ENCODE measurements at regions not wholly inside any gene's neighbourhood (a gene's known extent, or its start where the extent isn't known, plus 50 kb on each side); places are given as distances from the start of the nearest gene placed in this dataset.

DNA sequence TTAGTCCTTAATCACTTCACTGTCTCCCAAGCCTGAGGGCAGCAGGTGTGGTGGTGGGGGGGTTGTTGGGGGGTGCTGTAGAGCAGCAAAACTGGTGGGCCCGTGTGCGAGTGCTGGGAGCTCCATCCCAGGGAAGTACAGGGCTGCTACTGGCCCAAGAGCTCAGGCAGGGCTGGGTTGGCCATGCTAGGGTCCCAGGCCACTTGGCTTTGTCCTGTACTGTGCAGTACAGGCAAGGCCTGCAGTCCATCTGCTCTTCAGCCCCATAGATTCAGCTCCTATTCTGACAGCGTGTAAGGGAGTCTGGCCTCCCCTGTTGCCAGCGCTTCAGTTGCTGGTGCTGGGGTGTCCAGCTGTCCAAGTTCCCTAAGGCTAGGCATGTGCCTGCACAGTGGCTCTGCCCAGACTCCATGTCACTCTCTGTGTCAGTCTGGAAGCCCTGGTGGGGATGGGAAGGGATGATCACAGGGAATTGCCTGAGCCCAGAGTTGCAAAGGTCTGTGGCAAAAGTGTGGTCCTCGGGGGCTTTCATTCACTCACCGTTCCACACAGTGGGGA is 1261.7 kb downstream of the EFNB2 start:
- DNase-seq (ENCODE audit: low read depth in 2 of 3, low spot score in 2 of 3) = no peak

DNA sequence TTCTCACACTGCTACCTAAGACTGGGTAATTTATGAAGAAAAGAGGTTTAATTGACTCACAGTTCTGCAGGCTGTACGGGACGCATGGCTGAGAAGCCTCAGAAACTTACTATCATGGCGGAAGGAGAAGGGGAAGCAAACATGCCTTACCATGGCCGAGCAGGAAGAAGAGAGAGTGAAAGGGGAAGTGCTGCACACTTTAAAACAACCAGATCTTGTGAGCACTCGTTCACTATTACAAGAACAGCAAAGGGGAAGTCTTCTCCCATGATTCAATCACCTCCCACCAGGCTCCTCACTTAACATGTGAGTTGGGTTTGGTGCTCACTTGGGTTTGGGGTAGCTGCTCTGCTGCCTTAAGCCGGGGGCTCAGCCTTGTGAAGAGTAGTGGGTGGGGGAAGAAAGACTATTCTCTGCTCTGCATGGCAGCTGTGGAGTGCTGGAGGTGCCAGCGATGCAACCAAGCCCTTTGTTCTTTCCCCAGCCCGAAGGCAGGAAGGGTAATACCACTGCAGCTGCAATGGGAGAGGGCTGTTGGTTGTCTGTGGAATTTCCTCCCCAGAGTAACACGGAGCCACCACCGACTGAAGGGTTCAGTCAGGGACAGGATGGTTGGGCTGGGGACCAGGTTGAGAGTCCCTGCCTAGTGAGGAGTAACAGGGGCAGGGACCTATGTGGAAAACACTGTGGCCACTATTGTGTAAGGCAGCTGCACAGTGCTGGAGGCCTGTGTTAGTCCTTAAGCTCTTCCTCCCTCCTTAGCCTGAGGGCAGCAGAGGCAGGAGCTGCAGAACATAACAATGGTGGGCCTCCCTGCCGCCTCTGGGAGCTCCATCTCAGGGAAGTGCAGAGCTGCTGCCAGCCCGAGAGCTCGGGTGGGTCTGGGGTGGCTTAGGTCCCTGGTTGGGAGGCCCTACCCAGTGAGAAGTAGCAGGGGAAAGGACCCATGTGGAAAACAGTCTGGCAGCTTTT is 1262.5 kb downstream of the EFNB2 start:
- DNase-seq (ENCODE audit: low read depth in 2 of 3, low spot score in 2 of 3) = no peak

DNA sequence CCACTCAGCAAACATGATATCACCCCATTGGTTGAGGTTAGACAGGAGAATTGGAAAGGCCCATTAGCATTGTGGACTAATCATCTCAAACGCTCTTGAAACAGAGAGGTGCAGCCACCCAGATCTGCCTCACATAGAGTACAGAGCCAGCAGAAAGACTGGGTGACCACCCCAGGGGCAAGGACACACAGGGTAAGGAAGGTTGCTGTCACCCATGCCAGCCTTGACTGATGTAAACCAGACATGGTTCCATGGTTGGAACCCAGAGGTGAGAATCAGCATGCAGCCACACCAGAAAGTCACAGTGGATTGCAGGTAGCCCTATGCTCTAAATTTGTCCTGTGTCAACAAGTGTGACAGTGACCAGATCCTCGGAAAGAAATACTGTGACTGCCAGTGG is 1268.8 kb downstream of the EFNB2 start:
- no peak for DNase-seq (ENCODE audit: low read depth in 2 of 3, low spot score in 2 of 3)

DNA sequence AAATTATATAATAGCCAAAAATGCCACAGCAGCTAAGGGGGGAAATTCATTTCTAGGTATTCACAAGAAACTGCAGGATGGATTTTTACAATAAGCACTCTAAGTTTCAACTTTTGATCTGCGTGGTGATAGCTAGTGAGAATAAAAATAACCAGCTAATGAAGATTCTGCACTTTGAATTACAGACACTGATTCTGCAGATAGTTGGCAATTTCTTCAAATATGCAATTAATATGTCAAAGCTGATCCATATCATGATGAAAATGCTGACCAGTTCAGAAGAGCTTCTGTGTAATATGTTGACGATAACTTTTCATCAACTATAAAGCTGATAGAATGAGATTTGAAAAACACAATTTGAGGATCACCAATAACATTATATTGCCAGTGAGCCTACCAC is 1272.9 kb downstream of the EFNB2 start:
- DNase-seq (ENCODE audit: low read depth in 2 of 3, low spot score in 2 of 3) = no peak

DNA sequence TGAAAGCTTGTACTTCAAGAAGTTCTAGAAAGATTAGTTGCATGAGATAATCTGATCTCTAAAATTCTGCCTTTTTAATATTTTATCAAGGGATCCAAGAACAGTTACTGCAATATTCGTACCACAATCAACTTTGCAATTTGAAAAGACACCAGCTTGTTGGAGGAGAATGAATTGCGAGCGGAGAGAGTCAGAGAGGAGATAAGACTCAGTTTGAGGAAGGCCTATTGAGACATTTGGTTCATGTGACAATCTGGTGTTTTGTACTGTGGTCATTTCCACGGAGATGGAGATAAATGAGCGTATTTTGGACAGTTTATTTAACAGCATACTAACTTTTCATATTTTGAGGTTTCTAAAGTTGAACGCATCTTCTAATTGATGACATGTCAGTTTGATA is 1276.0 kb downstream of the EFNB2 start:
- no peak for DNase-seq (ENCODE audit: low read depth in 2 of 3, low spot score in 2 of 3)

DNA sequence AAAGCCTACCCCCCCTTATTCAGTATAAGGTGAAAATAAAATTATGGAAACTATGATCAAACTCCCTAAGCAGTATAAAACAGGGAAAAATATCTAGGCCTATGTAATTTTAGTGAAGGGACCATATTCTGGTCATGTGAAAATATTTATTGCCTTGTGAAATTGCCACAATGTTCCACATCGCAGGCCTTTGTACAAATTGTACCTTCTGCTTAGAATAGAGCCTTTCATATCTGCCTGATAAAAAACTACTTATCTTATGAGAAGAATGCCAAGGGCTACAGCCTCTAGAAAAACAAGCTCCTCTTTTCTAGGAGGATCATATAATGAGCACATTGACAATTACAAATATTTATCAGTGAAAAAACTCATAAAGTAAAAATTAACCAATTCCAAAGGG is 1280.0 kb downstream of the EFNB2 start:
- DNase-seq (ENCODE audit: low read depth in 2 of 3, low spot score in 2 of 3) = no peak

DNA sequence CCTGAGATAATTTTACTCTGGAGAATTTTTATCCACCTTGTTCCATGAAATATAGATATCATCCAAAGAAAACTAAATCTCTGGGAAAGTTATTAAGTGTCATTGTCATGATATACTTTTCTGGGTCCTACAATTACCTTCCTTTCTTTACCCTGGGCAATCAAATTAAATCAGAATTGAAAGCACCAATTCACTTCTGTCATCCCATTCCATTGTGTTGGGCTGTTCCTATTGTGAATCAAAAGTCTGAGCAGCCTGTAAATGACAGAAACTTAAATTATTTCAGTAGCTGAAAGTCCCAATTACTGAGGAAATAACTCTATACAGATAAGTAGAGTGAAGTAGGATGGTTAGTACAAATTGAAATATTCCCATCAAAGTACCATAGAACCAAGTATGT is 1284.2 kb downstream of the EFNB2 start:
- no peak for DNase-seq (ENCODE audit: low read depth in 2 of 3, low spot score in 2 of 3)

DNA sequence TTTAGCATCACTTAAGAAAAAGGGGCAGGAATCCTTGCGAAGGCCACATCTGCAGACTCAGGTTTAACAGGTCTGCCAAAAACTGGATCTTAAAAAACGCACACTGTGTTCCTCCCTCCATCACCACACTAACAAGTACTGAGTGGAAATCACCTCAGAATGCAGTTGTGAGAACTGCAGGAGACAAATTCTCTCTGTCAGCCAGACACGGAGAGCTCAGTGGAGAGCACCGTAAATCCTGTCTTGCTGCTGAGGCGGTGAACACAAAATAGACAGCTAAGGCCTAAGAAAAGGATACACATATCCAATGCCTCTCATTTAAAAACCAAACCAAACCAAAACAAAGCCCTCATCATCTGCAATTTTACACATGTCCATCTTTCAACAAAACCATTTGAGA is 1287.6 kb downstream of the EFNB2 start:
- no peak for DNase-seq (ENCODE audit: low read depth in 2 of 3, low spot score in 2 of 3)

DNA sequence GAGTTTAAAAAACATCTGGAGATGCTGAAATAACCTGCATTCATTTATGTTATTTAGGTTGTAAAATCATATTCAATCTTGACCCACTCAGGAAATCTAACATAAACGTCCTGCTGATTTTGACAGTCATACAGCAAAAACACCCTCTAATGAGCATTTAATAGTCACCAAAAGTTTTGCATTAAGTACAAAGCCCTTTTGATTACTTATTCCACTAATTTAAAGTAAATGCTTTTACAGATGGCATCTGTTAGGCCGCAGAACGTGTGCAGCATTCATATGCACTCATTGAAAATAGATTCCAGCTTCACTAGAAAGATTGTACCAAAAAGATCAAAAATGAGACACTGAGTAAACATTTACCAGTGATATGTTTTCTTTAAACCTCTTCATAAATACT is 1295.1 kb downstream of the EFNB2 start:
- DNase-seq (ENCODE audit: low read depth in 2 of 3, low spot score in 2 of 3) = no peak

DNA sequence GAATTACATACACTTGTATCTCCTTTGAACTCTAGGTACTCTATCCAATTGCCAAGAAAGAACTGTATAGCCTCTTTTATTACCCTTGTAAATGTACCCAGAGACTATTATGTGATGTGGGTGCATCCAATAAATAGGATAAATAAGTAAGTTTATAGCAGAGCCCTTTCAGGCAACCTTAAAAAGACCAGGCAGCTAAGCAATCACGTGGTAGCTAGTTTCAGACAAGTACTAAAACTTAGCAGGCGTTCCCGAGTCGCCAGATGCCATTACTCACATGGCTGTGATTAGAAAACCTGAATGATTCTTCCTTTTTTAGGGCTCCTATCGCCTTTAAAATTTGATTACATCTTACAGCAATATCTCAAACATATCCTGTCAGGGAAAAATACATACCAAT is 1303.0 kb downstream of the EFNB2 start:
- no peak for DNase-seq (ENCODE audit: low read depth in 2 of 3, low spot score in 2 of 3)

DNA sequence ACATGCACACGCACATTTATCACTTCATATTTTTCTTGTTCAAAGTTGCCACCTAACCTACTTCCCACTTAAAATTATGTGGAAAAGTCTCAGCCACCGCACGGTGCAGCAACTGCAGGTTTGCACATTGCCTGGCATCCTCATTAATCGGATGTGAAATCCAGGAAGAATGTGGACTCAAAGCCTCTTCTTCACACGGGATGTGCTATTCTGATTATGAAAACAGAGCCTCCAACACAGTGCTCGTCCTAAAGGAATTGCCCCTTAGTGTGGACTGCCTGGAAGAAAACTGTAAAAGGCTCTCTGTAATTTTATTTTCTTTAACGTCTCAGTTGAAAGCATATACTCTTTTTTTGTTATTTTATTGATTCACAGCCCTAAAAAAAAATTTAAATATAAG is 1303.5 kb downstream of the EFNB2 start:
- no peak for DNase-seq (ENCODE audit: low read depth in 2 of 3, low spot score in 2 of 3)

DNA sequence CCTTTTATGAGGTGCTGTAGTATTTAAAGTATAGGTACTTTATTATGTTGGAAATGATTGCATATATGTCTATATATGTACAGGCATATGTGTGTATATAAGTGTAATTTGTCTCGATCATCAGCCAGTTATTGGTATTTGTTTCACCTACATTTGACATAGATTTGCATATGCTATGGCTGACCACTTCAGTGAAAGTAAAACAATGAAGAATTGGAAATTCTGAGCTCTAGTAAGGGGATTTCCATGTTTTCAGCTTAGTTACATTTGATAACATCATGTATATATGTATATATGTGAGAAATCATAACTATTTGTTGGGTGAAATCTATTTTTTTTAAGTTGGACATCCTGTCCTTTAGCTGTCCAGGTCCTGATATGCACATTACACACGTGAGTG is 1303.9 kb downstream of the EFNB2 start:
- no peak for DNase-seq (ENCODE audit: low read depth in 2 of 3, low spot score in 2 of 3)

DNA sequence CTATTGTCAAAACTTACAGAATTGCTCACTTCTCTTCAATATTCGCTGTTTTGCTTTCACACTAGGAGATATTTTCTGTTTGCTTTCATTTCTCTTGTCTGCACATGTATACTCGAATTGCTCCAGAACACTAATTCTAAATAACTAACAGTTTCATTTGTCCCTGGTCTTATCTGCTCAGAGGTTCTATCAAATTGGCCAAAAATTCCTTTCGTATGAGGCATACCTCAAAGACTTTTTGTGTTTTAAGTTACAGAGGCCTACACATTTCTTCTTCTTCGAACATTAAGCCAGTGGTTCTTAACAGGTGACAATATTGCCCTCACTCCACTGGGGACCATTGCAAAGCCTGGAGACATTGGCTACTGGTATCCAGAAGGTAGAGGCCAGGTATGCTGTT is 1314.6 kb downstream of the EFNB2 start:
- DNase-seq (ENCODE audit: low read depth in 2 of 3, low spot score in 2 of 3) = no peak

DNA sequence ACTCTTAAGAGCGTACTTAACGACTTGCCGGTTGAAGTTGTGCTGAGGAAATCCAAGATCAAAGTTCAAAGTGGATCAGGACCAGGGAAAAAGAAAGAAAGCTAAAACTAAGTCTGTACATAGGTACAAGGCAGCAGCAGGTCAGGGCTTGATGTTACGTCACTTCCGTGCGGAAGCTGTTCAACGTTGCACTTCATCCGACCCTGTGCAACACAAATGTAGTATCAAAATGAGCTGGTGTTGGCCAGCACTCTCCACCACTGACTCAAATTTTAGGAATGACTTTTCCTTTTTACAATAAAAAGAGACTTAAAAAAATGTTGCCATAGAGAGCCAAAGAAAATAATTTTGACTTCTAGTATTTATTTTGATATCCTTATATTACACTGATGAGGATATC is 1315.4 kb downstream of the EFNB2 start:
- DNase-seq (ENCODE audit: low read depth in 2 of 3, low spot score in 2 of 3) = no peak

DNA sequence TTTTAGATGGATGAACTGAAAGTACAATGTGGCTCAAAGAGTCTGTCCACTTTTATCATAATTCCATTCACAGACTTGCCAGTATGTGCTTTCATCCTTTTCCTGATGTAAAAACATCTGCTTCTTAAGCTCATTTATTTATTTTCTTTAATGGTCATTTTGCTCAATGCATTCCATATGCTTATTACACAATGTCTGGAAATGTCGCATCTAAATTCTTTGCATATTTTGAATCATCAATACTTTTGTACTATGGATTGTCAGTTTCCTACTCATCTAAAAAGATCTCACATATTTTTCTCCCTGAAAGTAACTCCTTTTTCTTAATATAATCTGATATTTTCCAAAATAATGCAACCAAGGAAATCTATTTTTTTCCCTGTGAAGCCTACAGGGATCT is 1315.8 kb downstream of the EFNB2 start:
- no peak for DNase-seq (ENCODE audit: low read depth in 2 of 3, low spot score in 2 of 3)

DNA sequence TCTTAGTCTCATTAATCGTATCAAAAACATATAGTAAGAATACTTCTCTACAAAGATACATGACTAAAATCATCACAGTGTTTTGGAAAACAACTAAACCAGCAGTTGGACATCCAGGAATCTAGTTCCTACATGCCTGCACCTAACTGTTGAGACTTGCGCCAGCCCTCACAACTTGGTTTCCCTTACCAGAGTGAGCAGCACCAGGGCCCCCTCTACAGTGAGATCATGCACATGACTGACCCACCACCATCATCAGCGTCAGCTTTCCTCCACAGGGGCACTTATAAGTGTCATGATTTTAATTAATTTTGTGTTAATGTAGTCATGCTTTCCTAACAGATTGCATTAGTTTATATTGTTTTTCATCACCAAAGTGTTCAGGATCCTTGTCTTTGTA is 1322.0 kb downstream of the EFNB2 start:
- no peak for DNase-seq (ENCODE audit: low read depth in 2 of 3, low spot score in 2 of 3)

DNA sequence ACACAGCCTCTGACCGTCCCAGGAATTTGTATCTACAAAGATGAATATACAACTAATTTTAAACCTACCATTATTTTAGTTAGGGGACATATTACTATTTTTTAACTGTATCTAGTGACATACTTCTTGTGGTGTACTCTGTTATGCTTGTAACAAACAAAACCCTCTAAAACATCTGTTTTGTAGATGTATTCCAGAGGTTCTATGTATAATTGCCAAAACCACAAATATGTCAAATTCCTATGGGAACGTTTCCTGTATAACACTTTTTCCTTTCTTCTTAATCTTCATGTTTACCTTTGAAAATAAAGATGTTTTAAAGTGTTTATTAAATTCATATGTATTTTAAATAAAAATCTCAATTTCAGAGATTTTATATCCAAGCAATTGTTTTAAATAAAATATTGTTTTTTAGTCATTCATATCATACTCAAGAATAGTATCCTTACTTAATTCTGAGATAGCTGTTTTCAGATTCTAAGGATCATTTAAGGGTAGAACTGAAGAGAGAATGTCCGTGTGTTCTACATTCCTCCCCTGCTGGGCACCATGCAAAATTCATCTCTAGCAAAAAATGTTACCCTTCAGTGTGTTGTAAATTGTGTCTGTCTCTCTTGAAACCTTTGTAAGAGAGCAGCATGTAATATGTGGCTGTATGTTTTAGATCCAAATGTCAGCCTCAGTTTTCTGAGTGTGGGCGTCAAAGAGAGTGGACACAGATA is 1327.7 kb downstream of the EFNB2 start:
- no peak for DNase-seq (ENCODE audit: low read depth in 2 of 3, low spot score in 2 of 3)

DNA sequence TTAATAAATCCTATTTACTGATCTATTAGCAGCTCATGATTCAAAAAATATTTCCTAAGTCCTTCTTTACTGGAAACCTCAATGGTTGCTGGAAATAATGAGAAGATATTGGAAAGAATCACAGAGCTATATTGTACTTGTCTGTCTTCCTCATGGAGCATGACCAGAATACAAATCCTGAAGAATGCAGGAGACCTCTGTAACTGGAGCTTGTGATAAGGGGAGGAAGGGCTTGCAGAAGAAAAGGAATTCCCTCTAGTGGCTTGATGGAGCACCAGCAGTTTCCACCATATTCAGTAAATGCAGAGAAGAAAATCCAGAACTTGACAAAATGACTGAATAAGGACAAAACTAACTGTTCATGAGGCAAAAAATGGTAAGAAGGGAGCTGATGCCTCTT is 1333.1 kb downstream of the EFNB2 start:
- no peak for DNase-seq (ENCODE audit: low read depth in 2 of 3, low spot score in 2 of 3)

DNA sequence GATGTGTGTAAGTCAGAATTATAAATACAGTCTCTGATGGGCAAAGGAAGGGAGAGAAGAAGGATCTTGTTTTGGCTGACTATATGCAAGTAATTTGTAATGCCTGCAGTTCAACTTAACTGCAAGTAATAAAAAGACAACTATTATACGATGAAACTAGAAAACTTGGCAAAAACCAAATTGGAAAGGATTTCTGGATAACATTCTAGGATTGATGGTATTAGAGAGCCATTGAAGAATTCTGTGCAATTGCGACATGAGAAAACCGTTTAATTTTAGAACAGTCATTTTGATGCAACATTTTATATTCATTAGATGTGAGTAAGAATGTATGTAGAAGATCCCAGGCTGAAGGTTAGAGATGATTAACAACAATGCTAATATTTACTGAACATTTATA is 1334.1 kb downstream of the EFNB2 start:
- no peak for DNase-seq (ENCODE audit: low read depth in 2 of 3, low spot score in 2 of 3)

DNA sequence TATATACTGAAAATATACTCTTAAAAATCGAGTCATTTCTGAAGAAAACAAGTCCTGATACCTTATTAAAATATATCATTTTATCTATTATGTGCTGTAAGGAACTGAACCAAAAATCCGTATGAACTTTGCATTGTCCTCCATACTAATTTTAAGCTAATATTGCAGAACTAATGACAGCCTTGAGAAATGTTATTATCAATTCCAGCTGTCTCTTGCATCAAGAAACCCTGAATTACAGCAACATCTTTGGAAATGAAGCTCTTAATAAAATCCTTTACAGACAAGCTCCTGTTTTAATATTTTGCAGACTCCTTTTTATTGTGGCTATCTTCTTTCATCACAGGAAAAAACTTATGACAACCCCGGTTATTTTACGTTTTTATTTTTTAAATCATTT is 1335.3 kb downstream of the EFNB2 start:
- DNase-seq (ENCODE audit: low read depth in 2 of 3, low spot score in 2 of 3) = no peak

DNA sequence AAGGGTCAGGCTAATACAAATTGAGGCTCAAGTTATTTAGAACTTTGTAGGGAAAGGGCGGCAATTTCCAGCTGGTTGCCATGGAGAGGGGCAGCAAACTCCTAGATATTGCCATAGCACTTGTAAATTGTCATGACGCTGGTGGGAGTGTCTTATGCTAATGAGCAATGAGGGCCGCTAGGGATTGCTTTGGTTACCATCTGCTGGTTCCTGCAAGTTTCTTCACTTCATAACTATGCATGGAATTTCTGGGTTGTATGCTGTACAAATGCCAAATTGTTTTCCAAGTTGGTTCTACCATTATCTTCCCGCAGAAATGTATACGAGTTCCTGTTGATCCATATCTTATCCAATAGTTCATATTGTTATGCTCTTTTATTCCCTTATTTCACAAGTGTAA is 1339.4 kb downstream of the EFNB2 start:
- no peak for DNase-seq (ENCODE audit: low read depth in 2 of 3, low spot score in 2 of 3)

DNA sequence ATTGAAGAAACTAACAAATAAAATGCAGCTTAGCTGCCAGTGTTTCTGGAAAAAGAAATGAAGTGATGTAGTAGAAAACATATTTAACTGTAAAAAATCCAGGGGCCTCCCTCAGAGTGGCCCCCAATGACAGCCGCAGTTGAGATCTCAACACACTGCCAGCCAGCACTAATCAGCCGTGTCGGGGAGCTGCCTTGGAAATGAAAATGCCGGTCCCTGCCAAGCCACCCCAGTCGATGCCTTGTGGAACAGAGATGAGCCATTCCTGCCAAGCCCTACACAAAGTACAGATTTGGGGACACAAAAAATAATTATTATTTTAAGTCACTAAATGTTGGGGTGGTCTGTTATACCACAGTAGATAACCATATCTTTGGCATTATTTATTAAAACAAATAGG is 1342.4 kb downstream of the EFNB2 start:
- DNase-seq (ENCODE audit: low read depth in 2 of 3, low spot score in 2 of 3) = no peak
